NCI-H345 (cell line): ENCODE measurements at regions not wholly inside any gene's neighbourhood (a gene's known extent, or its start where the extent isn't known, plus 50 kb on each side); places are given as distances from the start of the nearest gene placed in this dataset.

Experiments used
- DNase-seq: peaks from one replicate; lab custom pipeline; 2025; lab: John Stamatoyannopoulos, UW

DNA sequence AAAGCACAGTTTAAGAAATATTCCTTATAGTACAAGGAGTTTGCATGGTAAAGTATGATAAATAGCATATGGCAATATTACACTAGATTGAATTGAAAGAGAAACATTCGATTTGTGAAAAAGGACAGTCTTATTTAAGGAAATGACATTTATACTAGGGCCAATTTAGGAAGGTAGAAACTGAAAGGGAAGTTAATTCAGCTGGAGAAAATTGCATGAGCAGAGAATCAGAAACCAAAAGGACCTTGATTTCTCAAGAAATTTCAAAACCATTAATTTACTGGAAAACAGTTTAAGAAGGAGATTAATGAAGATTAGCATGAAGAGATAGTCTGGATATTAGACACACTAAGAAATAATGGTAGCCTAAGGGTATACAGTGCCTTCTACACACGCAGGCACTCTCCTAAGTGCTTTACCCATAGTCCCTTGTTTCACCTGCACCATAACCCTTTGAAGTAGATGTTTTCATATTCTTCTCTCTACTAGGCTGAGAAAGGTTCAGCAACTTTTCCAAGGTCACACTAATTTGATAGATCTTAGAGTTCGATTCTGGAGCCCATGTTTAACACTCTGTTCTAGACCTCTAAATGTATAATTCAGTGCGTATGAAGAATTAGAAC lies 259.1 kb upstream of the SLIT2 start:
- DNase-seq, result no peak

DNA sequence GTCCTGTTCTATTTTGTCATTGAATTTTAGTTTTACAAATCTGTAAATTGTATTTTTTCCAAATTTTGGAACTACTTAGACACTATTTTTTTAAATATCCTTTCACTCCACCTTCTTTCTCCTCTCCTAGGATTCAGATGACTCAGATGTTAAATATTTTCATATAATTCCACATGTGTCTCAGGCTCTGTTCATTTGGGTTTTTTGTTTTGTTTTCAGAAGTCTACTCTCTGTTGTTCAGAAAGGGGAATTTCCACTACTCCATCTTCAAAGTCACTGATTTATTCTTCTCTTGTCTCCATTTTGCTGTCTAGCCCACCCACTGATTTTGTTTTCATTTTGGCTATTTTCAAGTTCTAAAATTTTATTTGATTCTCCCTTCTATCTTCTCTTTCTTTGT lies 264.0 kb upstream of the SLIT2 start:
- no peak for DNase-seq

DNA sequence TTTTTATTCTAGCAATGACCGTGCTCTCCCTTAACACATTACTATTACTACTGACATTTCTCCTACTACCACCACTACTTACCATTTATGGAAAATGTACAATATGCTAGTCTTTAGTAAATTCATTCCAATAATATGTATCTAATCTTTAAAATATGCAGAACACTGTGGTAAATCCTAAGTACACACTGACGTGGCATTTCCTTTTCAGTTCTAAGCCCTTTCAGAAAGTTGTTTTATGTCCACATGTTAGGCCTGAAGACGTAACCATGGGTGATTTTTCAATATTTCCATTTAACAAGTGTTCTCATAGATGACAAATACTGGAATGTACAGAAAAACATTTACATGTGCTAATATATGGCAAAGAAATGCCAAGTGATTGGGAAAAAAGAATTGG lies 268.6 kb upstream of the SLIT2 start:
- DNase-seq, result no peak

DNA sequence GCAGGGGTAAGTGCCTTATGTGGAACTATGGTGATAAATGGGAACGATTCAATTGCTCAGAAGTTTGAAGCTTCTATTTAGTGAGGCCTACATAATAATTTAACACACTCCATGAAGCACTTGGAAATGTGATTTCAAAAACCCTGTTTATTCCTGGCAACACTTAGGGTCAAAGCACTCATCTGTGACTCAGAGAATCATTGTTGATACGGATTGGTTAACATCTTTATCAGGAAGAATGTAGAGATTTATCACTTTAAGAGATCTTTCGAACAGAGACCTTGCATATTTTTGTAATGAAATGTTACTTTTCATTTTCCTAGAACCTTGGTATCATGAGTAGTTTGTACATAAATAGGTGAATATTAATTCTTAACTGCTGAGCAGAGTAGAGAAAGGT lies 269.1 kb upstream of the SLIT2 start:
- no peak for DNase-seq

DNA sequence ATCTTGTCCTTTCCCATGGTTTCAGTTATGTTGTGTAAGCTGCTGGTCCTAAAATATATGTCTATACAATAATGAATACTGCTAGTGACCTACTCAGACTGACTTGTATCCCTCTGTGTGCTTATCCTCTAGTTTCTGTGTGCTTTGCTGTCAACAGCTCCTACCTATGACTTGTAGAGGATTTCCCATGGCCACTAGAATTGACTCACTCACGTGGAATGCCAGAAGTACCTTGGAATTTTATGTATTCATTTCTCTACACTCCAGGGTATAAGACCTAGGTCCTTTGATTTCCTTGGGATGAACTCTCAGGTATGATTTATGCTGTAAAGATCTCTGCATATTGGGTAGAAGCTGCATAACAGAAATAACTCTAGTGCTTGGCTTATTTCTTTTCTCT lies 279.9 kb upstream of the SLIT2 start:
- DNase-seq, result no peak

DNA sequence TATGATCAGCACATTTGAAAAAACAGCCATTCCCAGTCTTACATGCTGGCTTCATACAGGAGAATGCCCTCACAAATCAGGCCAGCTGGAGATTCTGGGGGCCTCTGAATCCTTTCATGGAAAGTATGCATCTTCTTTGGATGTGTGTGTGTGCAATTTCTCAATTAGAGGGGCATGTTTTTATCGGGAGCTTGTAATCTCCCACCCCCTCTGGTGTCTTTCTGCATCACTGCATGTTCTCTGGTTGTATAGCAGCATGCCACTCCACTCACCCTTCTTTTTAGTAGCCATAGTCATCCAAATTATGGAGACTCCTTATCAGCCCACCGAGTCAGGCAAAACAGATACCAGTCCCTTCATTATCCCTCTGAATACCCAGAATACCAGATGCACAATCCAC lies 282.2 kb upstream of the SLIT2 start:
- no peak for DNase-seq

DNA sequence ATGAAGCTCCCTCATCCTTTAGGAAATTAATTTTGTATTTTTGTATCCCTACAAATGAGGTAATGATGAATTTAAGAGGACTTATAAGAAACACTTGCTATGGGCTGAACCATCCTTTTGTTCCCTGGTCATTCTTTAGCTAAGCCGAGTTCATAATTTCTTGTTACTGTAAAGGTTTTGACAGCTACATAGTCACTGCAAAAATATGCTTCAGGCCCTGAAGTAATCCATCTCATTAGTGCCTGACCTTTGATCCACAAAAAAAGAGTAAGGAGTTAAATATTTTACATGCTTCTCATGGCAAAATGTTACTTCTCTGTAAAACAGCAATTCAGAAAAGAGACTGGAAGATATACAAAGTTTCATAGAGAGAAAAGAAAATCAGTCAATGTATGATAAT lies 290.6 kb upstream of the SLIT2 start:
- no peak for DNase-seq

DNA sequence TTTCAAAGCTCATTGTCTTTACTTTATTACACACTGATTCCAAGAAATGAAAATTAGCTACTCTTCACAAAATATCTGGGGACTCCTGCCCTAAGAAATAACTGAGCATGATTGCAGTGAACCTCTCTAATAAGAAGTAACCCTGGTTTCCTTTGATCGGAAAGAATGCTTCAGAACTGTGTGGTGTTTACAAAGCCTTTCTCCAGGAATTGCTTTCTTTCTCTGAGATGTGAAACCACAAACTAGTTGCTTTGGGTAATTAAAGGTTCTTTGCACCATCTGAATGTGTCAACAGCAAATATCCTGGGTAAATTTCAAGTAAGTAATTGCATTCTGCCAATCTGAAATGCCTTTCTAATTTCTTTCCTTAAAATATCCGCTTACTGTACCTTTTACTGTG lies 292.9 kb upstream of the SLIT2 start:
- DNase-seq, result no peak

DNA sequence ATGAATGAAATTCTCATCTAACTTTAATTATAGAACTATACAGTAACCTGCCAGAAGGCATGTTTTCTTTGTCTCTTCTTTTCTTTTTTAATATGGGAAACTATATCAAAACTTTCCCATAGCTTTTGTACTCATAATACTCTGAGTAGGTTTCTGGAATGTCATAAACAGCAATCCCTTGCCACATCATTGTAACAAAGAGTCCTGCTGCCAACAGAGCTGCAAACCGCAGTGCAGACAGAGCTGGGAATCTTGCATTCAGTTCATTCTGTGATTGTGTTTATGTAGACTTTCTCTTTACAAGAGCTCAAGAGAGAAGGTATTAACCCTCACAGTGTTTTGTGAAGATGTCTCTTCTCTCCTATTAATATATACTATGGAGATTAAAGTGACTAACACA lies 304.4 kb upstream of the SLIT2 start:
- no peak for DNase-seq

DNA sequence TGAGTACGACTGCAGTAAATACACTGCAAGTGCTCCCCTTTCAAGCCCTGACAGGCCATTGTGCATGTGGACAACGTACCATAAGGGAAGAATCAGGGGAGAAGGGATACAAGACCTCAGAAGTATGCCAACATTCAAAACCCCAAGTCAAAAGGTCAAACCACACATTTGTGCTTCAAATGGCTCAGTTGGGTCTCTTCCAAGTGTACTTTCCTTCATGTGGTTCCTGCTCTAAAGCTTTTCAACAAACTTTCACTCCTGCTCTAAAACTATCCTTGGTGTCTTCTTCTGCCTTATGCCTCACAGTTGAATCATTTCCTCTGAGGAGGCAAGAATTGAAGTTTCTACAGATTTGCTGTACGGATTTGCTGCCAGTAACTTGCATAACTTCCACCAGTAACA lies 305.7 kb upstream of the SLIT2 start:
- DNase-seq, result no peak

DNA sequence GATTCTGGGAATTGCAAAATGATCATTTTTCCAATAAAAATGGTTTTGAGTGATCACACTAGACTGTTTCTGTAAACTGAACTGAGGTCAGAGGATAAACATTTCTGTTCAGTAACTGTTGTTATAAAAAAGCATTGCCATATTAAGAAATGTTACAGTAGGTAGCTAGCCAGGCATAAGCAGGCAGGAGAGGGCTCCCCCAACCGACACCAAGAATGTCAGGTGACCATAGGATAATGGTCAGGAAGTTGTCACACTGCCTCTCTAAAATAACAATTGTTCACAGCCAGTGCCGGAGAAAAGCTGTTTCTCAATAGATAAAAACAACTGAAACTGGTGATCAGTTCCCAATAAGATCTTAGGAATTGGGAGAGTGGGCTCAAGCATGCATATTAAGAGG lies 306.2 kb upstream of the SLIT2 start:
- DNase-seq, result no peak

DNA sequence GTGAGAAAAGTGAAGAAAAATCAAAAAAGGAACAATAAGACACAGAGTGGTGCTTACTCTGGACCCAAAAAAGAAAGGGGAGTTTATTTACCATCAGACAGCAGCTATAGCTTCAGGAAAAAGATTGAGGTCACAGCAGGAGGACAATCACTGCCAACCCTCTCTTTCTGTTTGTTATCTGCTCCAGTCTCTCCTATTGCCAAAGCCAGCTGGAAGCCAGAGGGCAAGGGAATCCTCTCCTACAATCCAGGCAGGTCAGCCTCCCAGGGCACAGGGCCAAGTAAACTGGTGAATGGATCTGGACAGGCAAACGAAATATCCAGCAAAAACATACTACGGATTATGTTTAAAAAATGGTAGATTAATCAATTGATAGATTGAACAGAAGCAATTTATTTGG lies 306.9 kb upstream of the SLIT2 start:
- DNase-seq, result no peak

DNA sequence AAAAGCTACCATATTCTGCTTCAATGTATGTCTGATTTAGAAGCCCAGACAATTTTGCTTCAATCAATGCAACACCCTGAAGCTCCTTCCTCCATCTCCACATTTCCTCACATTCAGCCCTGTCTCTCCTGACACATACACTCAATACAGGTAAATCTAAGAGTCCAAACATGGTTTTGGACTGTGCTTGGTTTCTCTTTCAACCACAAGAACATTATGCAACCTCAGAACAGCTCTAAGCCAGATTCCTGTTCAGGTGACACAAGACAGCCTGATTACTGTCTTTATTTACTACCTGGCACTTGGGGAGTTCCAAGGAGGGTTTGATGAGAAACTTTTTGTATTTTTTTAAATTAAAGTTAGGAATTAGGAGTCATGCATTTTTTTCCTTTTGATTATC lies 307.5 kb upstream of the SLIT2 start:
- DNase-seq, result no peak

DNA sequence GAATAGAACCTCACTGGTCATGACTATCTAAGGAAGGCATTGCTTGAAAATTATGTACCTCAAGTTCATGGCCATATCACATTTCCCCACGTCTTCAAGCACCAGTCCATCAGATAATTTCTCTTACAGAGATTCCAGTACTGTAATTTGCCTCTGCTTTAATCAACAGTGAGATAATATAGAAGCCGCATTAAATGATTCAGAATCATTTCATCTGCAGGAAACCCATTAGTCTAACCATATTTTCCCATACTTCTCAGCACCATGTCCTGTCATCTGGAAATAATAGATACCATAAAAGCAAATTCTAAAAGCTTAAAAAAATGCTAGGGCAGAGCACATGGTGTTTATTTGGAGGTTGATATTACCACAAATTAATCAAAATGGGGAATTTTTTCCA lies 310.3 kb upstream of the SLIT2 start:
- DNase-seq, result no peak

DNA sequence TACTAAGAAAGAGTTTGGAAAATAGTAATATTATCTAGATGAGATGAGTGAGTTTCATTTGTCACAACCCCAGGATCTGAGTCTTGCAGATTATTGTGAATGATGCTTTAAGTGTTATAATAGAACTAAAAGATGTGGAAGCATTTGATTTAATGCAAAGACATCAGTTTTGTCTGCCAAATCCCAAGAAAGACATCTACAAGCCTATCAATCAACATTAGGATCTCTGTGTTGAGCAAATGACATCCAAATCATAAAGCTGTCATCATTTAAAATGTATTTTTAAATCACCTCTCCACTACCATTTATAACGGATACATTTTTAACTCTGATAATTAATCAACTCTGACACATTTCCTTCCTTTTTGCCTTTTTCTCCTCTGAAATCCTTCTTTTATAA lies 310.8 kb upstream of the SLIT2 start:
- DNase-seq, result no peak

DNA sequence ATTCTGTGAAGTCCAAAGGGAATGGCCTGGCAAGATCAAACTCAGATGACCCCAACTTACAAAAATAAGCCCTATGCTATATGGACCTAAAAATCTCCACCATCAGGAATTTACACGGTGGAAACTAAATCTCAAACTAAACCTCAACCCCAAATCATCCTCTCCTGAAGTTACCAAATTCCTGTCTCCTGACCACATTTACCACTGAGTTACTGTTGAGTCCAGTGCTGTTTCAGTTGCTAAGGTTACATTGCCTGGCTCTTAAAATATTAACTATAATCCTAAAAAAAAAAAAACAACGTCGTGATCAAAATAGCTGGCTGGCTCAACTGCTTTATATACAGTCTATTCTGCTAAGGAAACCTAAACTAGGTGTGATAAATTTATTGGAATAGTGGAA lies 315.2 kb upstream of the SLIT2 start:
- no peak for DNase-seq

DNA sequence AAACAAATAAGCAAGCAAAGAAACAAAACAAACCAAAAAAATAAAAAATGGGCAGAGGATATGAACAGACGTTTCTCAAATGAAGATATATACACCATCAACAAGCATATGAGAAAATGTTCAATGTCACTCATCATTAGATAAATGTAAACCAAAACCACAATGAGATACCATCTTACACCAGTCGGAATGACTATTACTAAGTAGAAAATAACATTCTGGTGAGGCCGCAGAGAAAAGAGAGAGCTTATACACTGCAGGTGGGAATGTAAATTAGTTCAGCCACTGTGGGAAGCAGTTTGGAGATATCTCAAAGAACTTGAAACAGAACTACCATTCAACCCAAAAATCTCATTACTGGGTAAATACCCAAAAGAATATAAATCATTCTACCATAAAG lies 321.0 kb upstream of the SLIT2 start:
- no peak for DNase-seq

DNA sequence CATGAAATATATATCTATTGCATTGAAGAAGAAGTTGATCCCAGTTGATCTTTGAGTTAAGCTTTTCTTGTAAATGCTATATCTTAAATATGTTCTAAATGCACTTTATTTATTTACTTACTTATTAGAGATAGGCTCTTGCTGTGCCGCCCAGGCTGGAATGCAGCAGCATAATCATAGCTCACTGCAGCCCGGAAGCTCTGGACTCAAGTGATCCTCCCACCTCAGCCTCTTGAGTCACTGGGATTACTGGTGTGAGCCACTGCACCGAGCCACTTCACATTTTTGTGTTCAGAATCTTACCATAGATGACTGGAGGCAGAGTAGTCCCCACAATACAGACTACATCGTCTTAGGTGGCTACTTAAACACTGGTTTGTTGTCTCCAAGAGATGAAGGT lies 324.3 kb upstream of the SLIT2 start:
- DNase-seq, result no peak

DNA sequence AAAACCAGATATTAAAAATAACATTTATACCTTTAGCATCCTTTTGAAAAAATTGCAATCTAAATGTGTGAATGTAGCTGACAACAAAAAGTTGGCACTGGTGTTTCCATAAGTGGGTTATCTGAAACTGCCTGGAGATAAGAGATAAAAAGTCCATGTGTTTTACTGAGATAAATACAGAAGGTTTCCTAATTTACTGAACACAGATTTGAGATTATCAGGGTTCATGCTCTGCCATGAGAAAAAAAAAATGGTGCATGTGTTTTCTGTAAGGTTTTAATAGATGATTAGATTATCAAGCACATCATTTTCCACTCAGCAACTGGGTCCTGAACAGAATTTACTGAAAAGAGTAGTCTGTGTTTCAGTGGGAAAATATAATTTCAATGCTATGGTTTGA lies 326.2 kb upstream of the SLIT2 start:
- no peak for DNase-seq

DNA sequence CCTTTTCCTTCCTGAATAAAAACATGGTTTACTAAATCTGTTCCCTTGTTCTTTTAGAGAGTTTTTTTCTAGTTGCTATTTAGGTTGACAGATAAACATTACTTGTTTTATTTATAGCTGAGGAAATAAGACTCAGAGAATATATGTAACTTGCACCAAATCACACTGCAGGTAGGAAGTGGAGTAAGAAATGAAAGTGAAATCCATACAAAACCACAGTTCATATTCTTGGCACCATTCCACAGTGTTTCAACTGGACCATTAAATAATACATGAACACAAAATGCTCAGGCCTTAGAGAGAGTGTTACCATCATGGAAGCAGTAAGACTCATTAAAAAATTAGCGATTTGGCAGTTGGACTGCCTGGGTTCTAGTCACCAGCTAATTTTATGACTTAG lies 326.9 kb upstream of the SLIT2 start:
- DNase-seq, result no peak

DNA sequence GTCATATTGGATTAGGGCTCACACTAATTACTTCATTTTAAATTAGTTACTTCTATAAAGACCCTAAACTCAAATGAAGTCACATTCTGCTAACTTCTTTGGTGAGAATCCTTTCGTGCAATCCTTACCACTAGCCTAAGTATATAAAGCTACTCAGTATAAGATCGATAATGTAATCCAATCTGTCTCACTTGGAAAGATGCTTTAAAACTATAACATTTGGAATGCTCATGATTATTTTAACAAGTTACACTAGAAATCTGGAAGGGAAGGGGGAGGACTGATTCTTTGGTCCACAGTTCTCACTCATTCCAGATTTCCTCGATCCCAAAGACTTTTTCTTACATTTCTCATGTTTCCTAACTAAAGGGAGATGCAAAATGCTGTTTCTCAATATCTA lies 336.4 kb upstream of the SLIT2 start:
- DNase-seq, result no peak

DNA sequence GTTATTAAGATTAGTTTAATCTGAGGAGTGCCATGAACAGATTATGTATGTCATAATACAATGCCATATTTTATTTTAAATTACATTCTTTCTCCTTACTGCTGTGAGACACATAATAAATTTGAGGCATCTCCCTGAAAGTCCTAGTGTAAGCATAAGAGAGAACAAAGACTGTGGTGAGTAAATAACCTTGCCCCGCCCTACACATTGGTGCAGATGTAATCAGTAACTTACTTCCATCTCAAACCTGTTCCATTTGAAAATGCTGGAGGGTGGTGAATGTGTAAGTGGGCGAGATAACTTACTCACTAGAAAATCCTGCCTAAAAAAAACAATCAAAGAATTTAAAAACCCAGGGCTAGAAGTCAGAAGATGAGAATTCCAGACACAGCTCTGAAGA lies 338.1 kb upstream of the SLIT2 start:
- DNase-seq, result no peak

DNA sequence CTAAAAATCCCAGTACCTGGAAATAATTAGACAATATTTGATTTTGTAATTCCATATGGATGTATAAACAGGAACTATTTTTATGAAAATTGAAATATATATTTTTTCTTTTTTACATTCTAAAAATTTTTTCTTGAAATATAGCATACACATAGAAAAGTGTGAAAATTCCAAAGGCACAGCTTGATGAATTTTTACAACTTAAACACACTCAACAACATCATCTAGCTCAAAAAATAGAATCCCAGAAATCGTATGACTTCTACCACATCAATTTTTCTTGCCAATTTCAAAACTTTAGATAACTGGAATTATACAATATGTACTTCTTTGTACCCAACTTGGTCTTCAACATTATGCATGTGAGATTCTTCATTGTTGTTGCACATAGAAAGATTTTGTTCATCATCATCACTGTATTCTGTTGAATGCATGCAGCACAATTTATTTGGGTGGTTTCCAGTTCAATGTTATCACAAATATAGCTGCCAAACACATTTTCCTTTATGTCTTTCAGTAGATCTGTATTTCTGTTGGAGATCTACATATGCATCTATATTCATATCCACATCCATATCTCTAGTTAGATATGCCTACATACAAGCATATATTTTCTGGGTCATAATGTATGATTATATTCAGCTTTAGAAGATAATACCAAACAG lies 340.7 kb upstream of the SLIT2 start:
- DNase-seq, result no peak

DNA sequence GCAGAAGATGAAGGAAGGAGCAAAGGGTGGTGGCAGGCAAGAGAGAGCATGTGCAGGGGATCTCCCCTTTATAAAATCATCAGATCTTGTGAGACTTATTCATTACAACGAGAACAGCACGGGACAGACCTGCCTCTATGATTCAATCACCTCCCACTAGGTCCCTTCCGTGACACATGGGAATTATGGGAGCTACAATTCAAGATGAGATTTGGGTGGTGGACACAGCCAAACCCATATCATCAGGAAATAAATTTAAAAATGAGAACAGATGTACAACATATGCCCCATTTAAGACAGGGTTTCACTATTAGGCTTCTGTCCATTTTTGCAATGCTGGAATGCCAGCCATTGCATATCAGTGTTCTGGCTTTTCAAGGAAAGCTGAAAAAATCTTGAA lies 346.7 kb upstream of the SLIT2 start:
- DNase-seq, result no peak

DNA sequence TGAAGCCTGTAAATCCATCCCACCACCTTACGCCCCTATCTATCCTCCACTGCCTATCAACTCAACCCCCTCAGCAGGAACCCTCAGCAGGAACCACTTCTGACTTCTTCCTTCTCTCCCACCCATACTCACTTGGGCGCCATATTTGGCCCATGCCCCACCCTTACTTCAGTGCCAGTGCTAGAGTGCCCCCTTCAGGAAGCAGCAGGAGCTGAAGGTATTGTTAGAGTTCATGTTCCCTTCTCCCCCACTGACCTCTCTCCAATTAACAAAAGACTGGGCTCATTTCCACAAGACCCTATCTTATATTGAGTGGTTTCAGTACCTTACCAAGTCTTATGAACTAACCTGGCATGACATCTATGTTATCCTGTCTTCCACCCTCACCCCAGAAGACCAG lies 363.1 kb upstream of the SLIT2 start:
- DNase-seq, result no peak
